Activated CD4-positive, alpha-beta memory T cell treated with anti-CD3 and anti-CD28 coated beads for 36 hours (primary cell): ENCODE measurements at regions not wholly inside any gene's neighbourhood (a gene's known extent, or its start where the extent isn't known, plus 50 kb on each side); places are given as distances from the start of the nearest gene placed in this dataset.

Experiments
- CTCF ChIA-PET: fragments of 350-600 bp; sonication (Branson Sonifier 250); formaldehyde crosslinking; loops from one replicate; lab custom pipeline; 2021; ENCODE audit warnings: antibody characterized with exemption, inconsistent platforms; lab: Charles Lee
- POLR2A ChIA-PET: fragments of 350-600 bp; sonication (Branson Sonifier 250); formaldehyde crosslinking; loops from one replicate; lab custom pipeline; 2021; ENCODE audit warnings: antibody characterized with exemption; lab: Charles Lee
- DNase-seq: peaks from one replicate; pipeline ENCODE4 v3.0.0-alpha.2; 2020
- H3K27ac Mint-ChIP-seq: one replicate; pipeline ENCODE4 v1.8.0; 2021; ENCODE audit warnings: mixed read lengths
- H3K27me3 Mint-ChIP-seq: one replicate; pipeline ENCODE4 v1.8.0; 2021; ENCODE audit warnings: mixed read lengths
- H3K36me3 Mint-ChIP-seq: one replicate; pipeline ENCODE4 v1.8.0; 2021; ENCODE audit warnings: mixed read lengths
- H3K4me1 Mint-ChIP-seq: one replicate; pipeline ENCODE4 v1.8.0; 2021; ENCODE audit warnings: low read depth, mixed read lengths
- H3K4me3 Mint-ChIP-seq: one replicate; pipeline ENCODE4 v1.8.0; 2021; ENCODE audit warnings: mild to moderate bottlenecking, mixed read lengths
- H3K9me3 Mint-ChIP-seq: one replicate; pipeline ENCODE4 v1.8.0; 2021; ENCODE audit warnings: mixed read lengths
- intact Hi-C: fragments of 100-400 bp; cut with micrococcal nuclease; formaldehyde crosslinking; loops from one replicate; pipeline ENCODE4 v1.15.1; 2023

- no peak overlapping the region for H3K4me3 Mint-ChIP-seq
- H3K36me3 Mint-ChIP-seq: no peaks in the 10 kb centered on the region
- peaks cover 16% of the 10 kb centered on the region for H3K4me1 Mint-ChIP-seq
- CTCF ChIA-PET: interaction anchor here (0.6 to 7.4 kb wide), 19 partner anchors 10 to 655 kb away, joined by 3 to 69 read pairs (median 3); no protein-coding TSS in a partner anchor
- DNase-seq: peak; percentile 24
- no peak overlapping the region for H3K27ac Mint-ChIP-seq
- H3K27me3 Mint-ChIP-seq: peaks cover 8% of the 10 kb centered on the region
- no peaks in the 10 kb centered on the region for H3K9me3 Mint-ChIP-seq
- POLR2A ChIA-PET: interaction anchor here (0.7 kb wide), 1 partner anchor 93 kb away, joined by 3 read pairs; no protein-coding TSS in a partner anchor
- intact Hi-C loops: no loop called here
Measured at GRCh38 chr12:94074980-94075629, 73.3 kb upstream of the PLXNC1 start.

GRCh38 chr12:94077209-94077608 is 71.2 kb upstream of the PLXNC1 start:
- POLR2A ChIA-PET: interaction anchor here (1.4 kb wide), 1 partner anchor 24 kb away, joined by 3 read pairs; no protein-coding TSS in a partner anchor

GRCh38 chr12:94078138-94078723 is 70.1 kb upstream of the PLXNC1 start:
- Mint-ChIP-seq H3K27ac (no peak overlapping the region), H3K27me3 (peaks cover 8% of the 10 kb centered on the region), H3K4me1 (peaks cover 7% of the 10 kb centered on the region), H3K4me3 (no peak overlapping the region), H3K36me3 (no peaks in the 10 kb centered on the region), H3K9me3 (peaks cover 2% of the 10 kb centered on the region)
- intact Hi-C loops: no loop called here
- ChIA-PET CTCF (interaction anchor here (7.4 kb wide), 1 partner anchor 24 kb away, joined by 69 read pairs; no protein-coding TSS in a partner anchor), POLR2A (interaction anchor here (0.6 to 1.4 kb wide), 2 partner anchors 23 to 636 kb away, joined by 3 read pairs; no protein-coding TSS in a partner anchor)
- peak; percentile 16 for DNase-seq

More at GRCh38 chr12:94077209-94077608, 71.2 kb upstream of the PLXNC1 start:
- DNase-seq: no peak
- intact Hi-C loops: no loop called here
- Mint-ChIP-seq H3K9me3 (no peaks in the 10 kb centered on the region), H3K4me1 (peaks cover 7% of the 10 kb centered on the region), H3K27me3 (peaks cover 8% of the 10 kb centered on the region), H3K27ac (no peak overlapping the region), H3K4me3 (no peak overlapping the region), H3K36me3 (no peaks in the 10 kb centered on the region)
- CTCF ChIA-PET: interaction anchor here (7.4 kb wide), 1 partner anchor 25 kb away, joined by 69 read pairs; no protein-coding TSS in a partner anchor

- peaks cover 7% of the 10 kb centered on the region for H3K4me1 Mint-ChIP-seq
- no peak for DNase-seq
- intact Hi-C loops: no loop called here
- ChIA-PET POLR2A (interaction anchor here (0.6 kb wide), 1 partner anchor 637 kb away, joined by 3 read pairs; no protein-coding TSS in a partner anchor), CTCF (interaction anchor here (7.4 kb wide), 1 partner anchor 23 kb away, joined by 69 read pairs; no protein-coding TSS in a partner anchor)
- H3K4me3 Mint-ChIP-seq: no peak overlapping the region
- H3K36me3 Mint-ChIP-seq: no peaks in the 10 kb centered on the region
- peaks cover 6% of the 10 kb centered on the region for H3K9me3 Mint-ChIP-seq
- no peak overlapping the region for H3K27ac Mint-ChIP-seq
- H3K27me3 Mint-ChIP-seq: peaks cover 8% of the 10 kb centered on the region
Measured at GRCh38 chr12:94078736-94079509, 69.5 kb upstream of the PLXNC1 start.

- Mint-ChIP-seq H3K4me1 (peaks cover 7% of the 10 kb centered on the region), H3K36me3 (no peaks in the 10 kb centered on the region), H3K9me3 (peaks cover 6% of the 10 kb centered on the region), H3K27me3 (peaks cover 8% of the 10 kb centered on the region), H3K4me3 (no peak overlapping the region), H3K27ac (no peak overlapping the region)
- CTCF ChIA-PET: interaction anchor here (1.5 to 7.4 kb wide), 2 partner anchors 22 to 314 kb away, joined by 3 to 69 read pairs; no protein-coding TSS in a partner anchor
- DNase-seq: no peak
- intact Hi-C loops: no loop called here
- POLR2A ChIA-PET: no interaction called here
Measured at GRCh38 chr12:94079566-94080340, 68.6 kb upstream of the PLXNC1 start.

- H3K27ac Mint-ChIP-seq: no peak overlapping the region
- H3K4me1 Mint-ChIP-seq: peaks cover 7% of the 10 kb centered on the region
- no peak for DNase-seq
- peaks cover 8% of the 10 kb centered on the region for H3K27me3 Mint-ChIP-seq
- no peak overlapping the region for H3K4me3 Mint-ChIP-seq
- peaks cover 6% of the 10 kb centered on the region for H3K9me3 Mint-ChIP-seq
- intact Hi-C loops: no loop called here
- ChIA-PET CTCF (interaction anchor here (1.5 to 2.4 kb wide), 2 partner anchors 22 to 314 kb away, joined by 3 to 6 read pairs; no protein-coding TSS in a partner anchor), POLR2A (no interaction called here)
- no peaks in the 10 kb centered on the region for H3K36me3 Mint-ChIP-seq
Measured at GRCh38 chr12:94080341-94081009, 67.9 kb upstream of the PLXNC1 start.

- DNase-seq: no peak
- Mint-ChIP-seq H3K9me3 (peaks cover 6% of the 10 kb centered on the region), H3K27me3 (peaks cover 8% of the 10 kb centered on the region), H3K27ac (no peak overlapping the region), H3K36me3 (no peaks in the 10 kb centered on the region), H3K4me3 (no peak overlapping the region), H3K4me1 (peaks cover 7% of the 10 kb centered on the region)
- ChIA-PET CTCF (interaction anchor here (2.4 kb wide), 1 partner anchor 20 kb away, joined by 6 read pairs; no protein-coding TSS in a partner anchor), POLR2A (no interaction called here)
- intact Hi-C loops: no loop called here
Measured at GRCh38 chr12:94082690-94083089, 65.7 kb upstream of the PLXNC1 start.

GRCh38 chr12:94089891-94090290 is 58.5 kb upstream of the PLXNC1 start:
- POLR2A ChIA-PET: no interaction called here
- intact Hi-C loops: no loop called here

GRCh38 chr12:94091624-94092023 is 56.8 kb upstream of the PLXNC1 start:
- Mint-ChIP-seq H3K4me1 (no peaks in the 10 kb centered on the region), H3K27me3 (no peaks in the 10 kb centered on the region), H3K9me3 (no peaks in the 10 kb centered on the region), H3K36me3 (no peaks in the 10 kb centered on the region), H3K27ac (no peak overlapping the region), H3K4me3 (no peak overlapping the region)
- POLR2A ChIA-PET: no interaction called here
- CTCF ChIA-PET: interaction anchor here (1.5 to 8.2 kb wide), 2 partner anchors 11 to 522 kb away, joined by 4 to 39 read pairs; no protein-coding TSS in a partner anchor
- intact Hi-C loops: no loop called here
- DNase-seq: no peak

More at GRCh38 chr12:94089891-94090290, 58.5 kb upstream of the PLXNC1 start:
- DNase-seq: no peak
- Mint-ChIP-seq H3K27me3 (no peaks in the 10 kb centered on the region), H3K36me3 (no peaks in the 10 kb centered on the region), H3K27ac (no peak overlapping the region), H3K9me3 (no peaks in the 10 kb centered on the region), H3K4me3 (no peak overlapping the region), H3K4me1 (no peaks in the 10 kb centered on the region)
- CTCF ChIA-PET: interaction anchor here (8.2 kb wide), 1 partner anchor 12 kb away, joined by 39 read pairs; no protein-coding TSS in a partner anchor

- H3K27ac Mint-ChIP-seq: no peak overlapping the region
- intact Hi-C loops: no loop called here
- H3K4me1 Mint-ChIP-seq: no peaks in the 10 kb centered on the region
- H3K36me3 Mint-ChIP-seq: no peaks in the 10 kb centered on the region
- no peaks in the 10 kb centered on the region for H3K9me3 Mint-ChIP-seq
- DNase-seq: no peak
- H3K4me3 Mint-ChIP-seq: no peak overlapping the region
- ChIA-PET CTCF (interaction anchor here (1.0 to 8.2 kb wide), 3 partner anchors 10 to 523 kb away, joined by 3 to 39 read pairs (median 4); no protein-coding TSS in a partner anchor), POLR2A (no interaction called here)
- H3K27me3 Mint-ChIP-seq: no peaks in the 10 kb centered on the region
Measured at GRCh38 chr12:94092516-94093241, 55.7 kb upstream of the PLXNC1 start.
